ENCODE measurements at regions not wholly inside any gene's neighbourhood (a gene's known extent, or its start where the extent isn't known, plus 50 kb on each side); places are given as distances from the start of the nearest gene placed in this dataset.

DNA sequence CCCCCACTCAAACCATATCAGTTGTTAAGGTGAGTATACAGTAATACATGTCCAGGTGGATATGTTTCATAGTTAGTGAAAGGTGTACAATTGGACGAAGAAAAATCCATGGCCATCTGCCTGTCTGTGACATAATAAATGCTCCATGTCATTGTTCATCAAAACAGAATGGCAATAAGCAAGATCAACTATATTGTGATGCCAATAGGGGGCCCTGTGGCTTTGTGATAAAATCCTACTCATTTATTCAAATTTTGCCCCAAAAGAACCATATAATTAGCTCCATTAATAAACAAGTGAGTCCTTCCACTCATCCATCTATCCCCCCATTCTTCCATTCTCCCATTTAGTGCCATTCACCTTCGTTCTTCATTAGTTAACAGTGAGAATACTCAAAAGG, 102.0 kb downstream of the MGST1 start:
- H3K4me3 Mint-ChIP-seq, result no peak overlapping the region
- no peaks in the 10 kb centered on the region for H3K9me3 ChIP-seq
- H3K4me3 ChIP-seq (ENCODE audit: control insufficient read depth in 1 of 2, extremely low read depth in 1 of 2, low read length in 1 of 2), result no peak overlapping the region
- 86% methylated on average over 1 of the region's 2 CpGs for WGBS (ENCODE audit: insufficient coverage)
- H3K36me3 ChIP-seq (ENCODE audit: control insufficient read depth in 2 of 2, extremely low read depth in 1 of 2, insufficient read depth in 1 of 2, low read length in 1 of 2), result no peaks in the 10 kb centered on the region
- H3K27me3 ChIP-seq (replicated peaks in 1 of 2; ENCODE audit: control insufficient read depth in 2 of 2, extremely low read depth in 1 of 2, insufficient read depth in 2 of 2, low read length in 1 of 2), result no peaks in the 10 kb centered on the region
- ChIA-PET CTCF (no interaction called here), POLR2A (no interaction called here)
- no peaks in the 10 kb centered on the region for H3K36me3 Mint-ChIP-seq
- H3K27ac Mint-ChIP-seq, result no peak overlapping the region
- H3K4me1 ChIP-seq (ENCODE audit: control insufficient read depth in 1 of 2, extremely low read depth in 1 of 2, insufficient read depth in 2 of 2, low read length in 2 of 2), result no peaks in the 10 kb centered on the region
- H3K27me3 Mint-ChIP-seq, result no peaks in the 10 kb centered on the region
- DNase-seq (no peak), ATAC-seq (replicated peaks in 1 of 4) (no peak)
- H3K27ac ChIP-seq (ENCODE audit: low read length), result no peak overlapping the region
- peaks cover 4 to 11% (median 11%) of the 10 kb centered on the region in 3 donors for H3K9me3 Mint-ChIP-seq
- H3K4me1 Mint-ChIP-seq, result no peaks in the 10 kb centered on the region

DNA sequence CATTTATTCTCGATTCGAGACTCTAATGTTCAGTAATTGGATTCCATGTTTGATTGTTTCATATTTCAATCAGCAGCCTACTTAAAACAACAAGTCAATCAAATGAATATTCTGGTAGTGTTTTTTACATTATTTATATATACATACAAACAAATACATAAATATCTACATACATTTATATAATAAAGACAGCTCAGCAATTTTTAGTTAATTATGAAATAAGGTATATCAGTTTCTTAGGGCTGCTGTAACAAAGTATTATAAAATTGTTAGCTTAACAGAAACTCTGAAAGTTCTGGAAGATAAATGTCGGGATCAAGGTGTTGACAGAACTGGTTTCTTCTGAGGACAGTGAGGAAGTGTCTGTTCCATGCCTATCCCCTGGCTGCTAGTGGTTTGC, 105.9 kb downstream of the MGST1 start:
- no peak overlapping the region for H3K27ac ChIP-seq (ENCODE audit: low read length)
- no peaks in the 10 kb centered on the region for H3K27me3 ChIP-seq (replicated peaks in 1 of 2; ENCODE audit: control insufficient read depth in 2 of 2, extremely low read depth in 1 of 2, insufficient read depth in 2 of 2, low read length in 1 of 2)
- 29% methylated on average over 1 of the region's 3 CpGs for WGBS (ENCODE audit: insufficient coverage)
- Mint-ChIP-seq H3K36me3 (no peaks in the 10 kb centered on the region), H3K27ac (no peak overlapping the region), H3K4me3 (no peak overlapping the region), H3K27me3 (no peaks in the 10 kb centered on the region), H3K9me3 (peaks cover 4 to 13% (median 7%) of the 10 kb centered on the region in 3 donors), H3K4me1 (no peaks in the 10 kb centered on the region)
- H3K9me3 ChIP-seq, result no peaks in the 10 kb centered on the region
- DNase-seq (no peak), ATAC-seq (replicated peaks in 1 of 4) (no peak)
- no peaks in the 10 kb centered on the region for H3K4me1 ChIP-seq (ENCODE audit: control insufficient read depth in 1 of 2, extremely low read depth in 1 of 2, insufficient read depth in 2 of 2, low read length in 2 of 2)
- CTCF ChIA-PET, result no interaction called here
- no peaks in the 10 kb centered on the region for H3K36me3 ChIP-seq (ENCODE audit: control insufficient read depth in 2 of 2, extremely low read depth in 1 of 2, insufficient read depth in 1 of 2, low read length in 1 of 2)
- H3K4me3 ChIP-seq (ENCODE audit: control insufficient read depth in 1 of 2, extremely low read depth in 1 of 2, low read length in 1 of 2), result no peak overlapping the region
- POLR2A ChIA-PET, result no interaction called here

DNA sequence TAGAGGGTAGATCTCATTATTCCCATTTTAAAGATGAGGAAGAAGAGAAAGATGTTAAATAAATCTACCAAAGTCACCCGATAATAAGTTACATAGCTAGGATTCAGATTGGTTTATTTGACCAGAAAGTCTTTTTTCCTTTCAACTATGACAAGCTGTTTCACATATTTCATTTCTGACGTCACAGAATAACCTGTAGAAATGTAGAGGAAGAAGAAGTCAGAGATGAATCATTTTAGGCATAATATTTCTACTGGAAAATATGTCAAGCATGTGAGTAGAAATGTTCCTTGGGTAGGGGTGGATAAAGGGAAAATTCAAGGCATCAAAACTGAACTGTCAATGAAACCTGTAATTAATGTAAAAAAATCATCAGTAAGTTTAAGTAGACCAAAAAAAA, 107.0 kb downstream of the MGST1 start:
- WGBS (ENCODE audit: insufficient coverage), result no CpG with 5 or more reads among the region's 2 CpGs
- no peak overlapping the region for H3K27ac Mint-ChIP-seq
- CTCF ChIA-PET, result interaction anchor here in 1 of 2 donors (0.5 kb wide), 1 partner anchor 9 kb away, joined by 3 read pairs; no protein-coding TSS in a partner anchor

DNA sequence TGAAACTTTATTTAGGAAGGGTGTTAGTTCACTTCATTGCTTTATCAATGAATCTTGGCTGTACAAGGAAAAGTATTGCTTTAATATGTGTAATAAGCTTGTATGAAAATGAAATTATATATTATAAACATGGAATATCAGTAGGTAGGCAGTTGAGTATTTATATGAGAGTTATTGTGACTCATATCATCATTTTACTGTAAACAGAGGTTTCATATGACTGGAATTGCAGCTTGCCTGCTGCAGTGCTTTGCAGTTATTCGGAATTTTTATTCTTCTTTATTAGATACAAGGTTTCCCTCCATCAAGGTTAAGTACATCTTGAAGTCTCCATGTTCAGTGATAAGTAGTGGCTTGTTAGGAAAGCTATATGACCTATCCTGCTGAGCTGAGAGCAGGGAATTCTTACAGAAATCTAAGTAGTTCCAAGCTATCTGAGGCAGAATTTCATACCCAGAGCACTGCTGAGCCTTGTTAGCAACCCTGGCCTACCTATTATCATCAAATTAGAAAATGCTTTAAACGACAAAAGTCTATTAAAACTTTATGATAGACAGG, 111.2 kb downstream of the MGST1 start:
- Mint-ChIP-seq H3K27ac (no peak overlapping the region), H3K9me3 (peaks cover 4 to 9% (median 7%) of the 10 kb centered on the region in 3 donors), H3K36me3 (no peaks in the 10 kb centered on the region), H3K27me3 (no peaks in the 10 kb centered on the region), H3K4me1 (no peaks in the 10 kb centered on the region), H3K4me3 (no peak overlapping the region)
- ATAC-seq (replicated peaks in 1 of 4) (no peak), DNase-seq (no peak)
- Histone ChIP-seq H3K36me3 (ENCODE audit: control insufficient read depth in 2 of 2, extremely low read depth in 1 of 2, insufficient read depth in 1 of 2, low read length in 1 of 2) (no peaks in the 10 kb centered on the region), H3K4me3 (ENCODE audit: control insufficient read depth in 1 of 2, extremely low read depth in 1 of 2, low read length in 1 of 2) (no peak overlapping the region), H3K27ac (ENCODE audit: low read length) (no peak overlapping the region), H3K9me3 (no peaks in the 10 kb centered on the region), H3K4me1 (ENCODE audit: control insufficient read depth in 1 of 2, extremely low read depth in 1 of 2, insufficient read depth in 2 of 2, low read length in 2 of 2) (no peaks in the 10 kb centered on the region), H3K27me3 (replicated peaks in 1 of 2; ENCODE audit: control insufficient read depth in 2 of 2, extremely low read depth in 1 of 2, insufficient read depth in 2 of 2, low read length in 1 of 2) (no peaks in the 10 kb centered on the region)
- ChIA-PET POLR2A (no interaction called here), CTCF (no interaction called here)
- WGBS (ENCODE audit: insufficient coverage), result no CpG with 5 or more reads among the region's 2 CpGs

More for the DNA sequence above, 107.0 kb downstream of the MGST1 start:
- H3K36me3 Mint-ChIP-seq, result no peaks in the 10 kb centered on the region
- Histone ChIP-seq H3K4me1 (ENCODE audit: control insufficient read depth in 1 of 2, extremely low read depth in 1 of 2, insufficient read depth in 2 of 2, low read length in 2 of 2) (no peaks in the 10 kb centered on the region), H3K9me3 (no peaks in the 10 kb centered on the region), H3K36me3 (ENCODE audit: control insufficient read depth in 2 of 2, extremely low read depth in 1 of 2, insufficient read depth in 1 of 2, low read length in 1 of 2) (no peaks in the 10 kb centered on the region), H3K27me3 (replicated peaks in 1 of 2; ENCODE audit: control insufficient read depth in 2 of 2, extremely low read depth in 1 of 2, insufficient read depth in 2 of 2, low read length in 1 of 2) (no peaks in the 10 kb centered on the region), H3K27ac (ENCODE audit: low read length) (no peak overlapping the region), H3K4me3 (ENCODE audit: control insufficient read depth in 1 of 2, extremely low read depth in 1 of 2, low read length in 1 of 2) (no peak overlapping the region)
- H3K4me1 Mint-ChIP-seq, result no peaks in the 10 kb centered on the region
- H3K27me3 Mint-ChIP-seq, result no peaks in the 10 kb centered on the region
- ATAC-seq (replicated peaks in 1 of 4), result no peak
- POLR2A ChIA-PET, result no interaction called here
- H3K4me3 Mint-ChIP-seq, result no peak overlapping the region
- DNase-seq, result no peak
- H3K9me3 Mint-ChIP-seq, result peaks cover 2 to 13% (median 4%) of the 10 kb centered on the region in 3 donors

DNA sequence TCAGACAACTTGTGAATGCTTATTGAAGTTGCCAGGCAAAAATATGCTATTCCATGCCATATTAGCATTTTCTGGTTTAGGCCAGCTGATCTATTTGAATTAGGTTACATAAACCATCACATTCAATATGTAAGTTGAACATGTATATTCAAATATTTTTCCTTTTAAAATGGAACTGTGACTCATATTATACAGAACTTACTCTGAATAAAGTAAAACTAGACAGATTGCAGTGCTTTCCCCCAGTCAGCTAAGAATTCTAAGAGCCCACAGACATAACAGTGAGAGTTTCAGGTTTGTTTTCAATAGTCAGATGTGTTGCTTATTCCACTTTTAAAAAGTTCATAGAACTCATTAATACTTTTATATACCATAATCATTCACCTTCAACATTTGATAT, 119.8 kb downstream of the MGST1 start:
- no peaks in the 10 kb centered on the region for H3K27me3 Mint-ChIP-seq
- Histone ChIP-seq H3K36me3 (ENCODE audit: control insufficient read depth in 2 of 2, extremely low read depth in 1 of 2, insufficient read depth in 1 of 2, low read length in 1 of 2) (no peaks in the 10 kb centered on the region), H3K4me3 (ENCODE audit: control insufficient read depth in 1 of 2, extremely low read depth in 1 of 2, low read length in 1 of 2) (no peak overlapping the region), H3K9me3 (no peaks in the 10 kb centered on the region), H3K27me3 (replicated peaks in 1 of 2; ENCODE audit: control insufficient read depth in 2 of 2, extremely low read depth in 1 of 2, insufficient read depth in 2 of 2, low read length in 1 of 2) (no peaks in the 10 kb centered on the region), H3K27ac (ENCODE audit: low read length) (no peak overlapping the region), H3K4me1 (ENCODE audit: control insufficient read depth in 1 of 2, extremely low read depth in 1 of 2, insufficient read depth in 2 of 2, low read length in 2 of 2) (no peaks in the 10 kb centered on the region)
- H3K4me1 Mint-ChIP-seq, result no peaks in the 10 kb centered on the region
- H3K9me3 Mint-ChIP-seq, result peaks cover 6 to 12% (median 6%) of the 10 kb centered on the region in 3 donors
- POLR2A ChIA-PET, result no interaction called here
- H3K27ac Mint-ChIP-seq, result no peak overlapping the region
- ATAC-seq (replicated peaks in 1 of 4), result no peak
- H3K36me3 Mint-ChIP-seq, result no peaks in the 10 kb centered on the region
- no peak for DNase-seq
- CTCF ChIA-PET, result no interaction called here
- no peak overlapping the region for H3K4me3 Mint-ChIP-seq

DNA sequence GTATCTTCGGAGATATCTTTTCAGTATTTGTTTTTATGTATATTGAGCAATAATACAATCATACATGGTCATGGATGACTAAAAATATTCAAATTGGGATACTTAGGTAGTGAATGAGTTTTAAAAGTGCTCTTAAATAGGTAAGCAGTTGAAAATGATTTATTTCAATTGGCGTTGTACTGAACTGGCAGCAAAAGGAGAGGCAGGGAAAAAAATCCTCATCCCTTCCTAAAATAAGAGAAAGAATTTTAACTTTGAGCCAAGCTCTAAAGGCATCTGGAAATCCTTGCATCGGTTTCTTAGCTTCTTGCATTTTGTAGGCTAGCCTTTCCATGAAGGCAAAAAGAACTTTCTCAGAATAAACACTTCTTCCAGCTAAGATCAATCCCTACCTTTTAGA, 125.2 kb downstream of the MGST1 start:
- Histone ChIP-seq H3K36me3 (ENCODE audit: control insufficient read depth in 2 of 2, extremely low read depth in 1 of 2, insufficient read depth in 1 of 2, low read length in 1 of 2) (no peaks in the 10 kb centered on the region), H3K4me3 (ENCODE audit: control insufficient read depth in 1 of 2, extremely low read depth in 1 of 2, low read length in 1 of 2) (no peak overlapping the region), H3K27me3 (replicated peaks in 1 of 2; ENCODE audit: control insufficient read depth in 2 of 2, extremely low read depth in 1 of 2, insufficient read depth in 2 of 2, low read length in 1 of 2) (no peaks in the 10 kb centered on the region), H3K4me1 (ENCODE audit: control insufficient read depth in 1 of 2, extremely low read depth in 1 of 2, insufficient read depth in 2 of 2, low read length in 2 of 2) (no peaks in the 10 kb centered on the region), H3K27ac (ENCODE audit: low read length) (no peak overlapping the region), H3K9me3 (no peaks in the 10 kb centered on the region)
- WGBS (ENCODE audit: insufficient coverage), result 83% methylated on average over 1 of the region's 3 CpGs
- Mint-ChIP-seq H3K36me3 (no peaks in the 10 kb centered on the region), H3K27me3 (no peaks in the 10 kb centered on the region), H3K4me1 (no peaks in the 10 kb centered on the region), H3K27ac (no peak overlapping the region), H3K9me3 (peaks cover 0 to 7% (median 2%) of the 10 kb centered on the region in 3 donors), H3K4me3 (no peak overlapping the region)
- ChIA-PET POLR2A (no interaction called here), CTCF (interaction anchor here in 1 of 2 donors (0.7 kb wide), 1 partner anchor 26 kb away, joined by 3 read pairs; no protein-coding TSS in a partner anchor)
- DNase-seq (no peak), ATAC-seq (replicated peaks in 1 of 4) (no peak)

Measured in T-cell (primary cell).